DND-41 (cell line): ENCODE measurements at regions not wholly inside any gene's neighbourhood (a gene's known extent, or its start where the extent isn't known, plus 50 kb on each side); places are given as distances from the start of the nearest gene placed in this dataset.

Experiments
- EZH2 ChIP-seq: IDR thresholded peaks from 3 replicates; pipeline ENCODE4 v1.6.1; 2012; ENCODE audit warnings: borderline replicate concordance, low read depth, mild to moderate bottlenecking, moderate library complexity, low read length, inconsistent platforms; ENCODE audit not compliant: severe bottlenecking
- TF ChIP-seq, protein P1 (sequence below): IDR thresholded peaks from 2 replicates; pipeline ENCODE4 v1.5.1; 2012; ENCODE audit warnings: borderline replicate concordance, low read length, moderate library complexity, mild to moderate bottlenecking; ENCODE audit not compliant: poor library complexity, severe bottlenecking; ENCODE audit errors: extremely low read depth

DNA sequence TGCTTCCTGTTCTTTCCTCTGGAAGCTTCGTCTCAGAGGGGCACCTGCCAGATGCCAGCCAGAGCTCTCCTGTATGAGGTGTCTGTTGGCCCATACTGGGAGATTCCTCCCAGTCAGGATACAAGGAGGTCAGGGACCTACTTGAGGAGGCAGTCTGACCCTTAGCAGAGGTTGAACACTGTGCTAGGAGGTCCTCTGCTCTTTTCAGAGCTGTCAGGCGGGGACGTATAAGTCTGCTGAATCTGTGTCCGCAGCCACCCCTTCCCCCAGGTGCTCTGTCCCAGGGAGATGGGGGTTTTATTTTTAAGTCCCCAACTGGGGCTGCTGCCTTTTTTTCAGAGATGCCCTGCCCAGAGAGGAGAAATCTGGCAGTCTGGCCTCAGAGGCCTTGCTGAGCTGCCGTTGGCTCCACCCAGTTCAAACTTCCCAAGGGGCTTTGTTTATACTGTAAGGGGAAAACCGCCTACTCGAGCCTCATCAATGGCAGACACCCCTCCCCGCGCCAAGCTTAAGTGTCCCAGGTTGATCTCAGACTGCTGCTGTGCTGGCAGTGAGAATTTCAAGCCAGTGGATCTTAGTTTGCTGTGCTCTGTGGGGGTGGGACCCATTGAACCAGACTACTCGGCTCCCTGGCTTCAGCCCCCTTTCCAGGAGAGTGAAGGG, 326.7 kb downstream of the BCKDHB start:
- TF ChIP-seq, protein P1, sequence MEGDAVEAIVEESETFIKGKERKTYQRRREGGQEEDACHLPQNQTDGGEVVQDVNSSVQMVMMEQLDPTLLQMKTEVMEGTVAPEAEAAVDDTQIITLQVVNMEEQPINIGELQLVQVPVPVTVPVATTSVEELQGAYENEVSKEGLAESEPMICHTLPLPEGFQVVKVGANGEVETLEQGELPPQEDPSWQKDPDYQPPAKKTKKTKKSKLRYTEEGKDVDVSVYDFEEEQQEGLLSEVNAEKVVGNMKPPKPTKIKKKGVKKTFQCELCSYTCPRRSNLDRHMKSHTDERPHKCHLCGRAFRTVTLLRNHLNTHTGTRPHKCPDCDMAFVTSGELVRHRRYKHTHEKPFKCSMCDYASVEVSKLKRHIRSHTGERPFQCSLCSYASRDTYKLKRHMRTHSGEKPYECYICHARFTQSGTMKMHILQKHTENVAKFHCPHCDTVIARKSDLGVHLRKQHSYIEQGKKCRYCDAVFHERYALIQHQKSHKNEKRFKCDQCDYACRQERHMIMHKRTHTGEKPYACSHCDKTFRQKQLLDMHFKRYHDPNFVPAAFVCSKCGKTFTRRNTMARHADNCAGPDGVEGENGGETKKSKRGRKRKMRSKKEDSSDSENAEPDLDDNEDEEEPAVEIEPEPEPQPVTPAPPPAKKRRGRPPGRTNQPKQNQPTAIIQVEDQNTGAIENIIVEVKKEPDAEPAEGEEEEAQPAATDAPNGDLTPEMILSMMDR: no peak
- TF ChIP-seq EZH2: no peak
